ENCODE measurements at regions not wholly inside any gene's neighbourhood (a gene's known extent, or its start where the extent isn't known, plus 50 kb on each side); places are given as distances from the start of the nearest gene placed in this dataset.
A peak's percentile ranks its signal among the peaks of the same experiment; 100 is the strongest.

DNA sequence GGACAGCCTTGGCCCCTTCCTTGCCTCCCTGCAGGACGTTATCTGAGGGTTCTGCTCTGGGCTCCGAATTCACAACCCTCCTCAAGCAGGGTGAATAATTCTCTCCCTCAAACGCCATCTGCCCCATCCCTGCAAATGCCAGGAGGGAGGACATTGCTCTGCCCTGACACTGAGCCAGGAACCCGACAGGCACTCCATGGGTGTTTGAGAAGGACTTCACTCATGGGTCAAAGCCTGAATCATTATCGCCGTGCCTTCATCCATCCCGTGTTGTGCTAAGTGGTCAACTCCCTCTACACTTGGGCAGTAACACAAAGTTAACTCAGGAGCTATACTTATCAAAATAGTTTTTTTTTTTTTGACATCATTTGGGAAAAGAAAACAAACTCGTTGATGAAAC is 261.8 kb upstream of the IGF1R start:
- TF ChIP-seq, protein P1, sequence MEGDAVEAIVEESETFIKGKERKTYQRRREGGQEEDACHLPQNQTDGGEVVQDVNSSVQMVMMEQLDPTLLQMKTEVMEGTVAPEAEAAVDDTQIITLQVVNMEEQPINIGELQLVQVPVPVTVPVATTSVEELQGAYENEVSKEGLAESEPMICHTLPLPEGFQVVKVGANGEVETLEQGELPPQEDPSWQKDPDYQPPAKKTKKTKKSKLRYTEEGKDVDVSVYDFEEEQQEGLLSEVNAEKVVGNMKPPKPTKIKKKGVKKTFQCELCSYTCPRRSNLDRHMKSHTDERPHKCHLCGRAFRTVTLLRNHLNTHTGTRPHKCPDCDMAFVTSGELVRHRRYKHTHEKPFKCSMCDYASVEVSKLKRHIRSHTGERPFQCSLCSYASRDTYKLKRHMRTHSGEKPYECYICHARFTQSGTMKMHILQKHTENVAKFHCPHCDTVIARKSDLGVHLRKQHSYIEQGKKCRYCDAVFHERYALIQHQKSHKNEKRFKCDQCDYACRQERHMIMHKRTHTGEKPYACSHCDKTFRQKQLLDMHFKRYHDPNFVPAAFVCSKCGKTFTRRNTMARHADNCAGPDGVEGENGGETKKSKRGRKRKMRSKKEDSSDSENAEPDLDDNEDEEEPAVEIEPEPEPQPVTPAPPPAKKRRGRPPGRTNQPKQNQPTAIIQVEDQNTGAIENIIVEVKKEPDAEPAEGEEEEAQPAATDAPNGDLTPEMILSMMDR (IDR thresholded peaks at IDR 0.05) = no peak
- H3K27me3 Mint-ChIP-seq (ENCODE audit: low read depth in 2 of 2) = peaks cover 17 to 18% of the 10 kb centered on the region in 2 donors
- H3K36me3 Mint-ChIP-seq = no peaks in the 10 kb centered on the region
- H3K4me1 ChIP-seq (ENCODE audit: control insufficient read depth, insufficient read depth, low read length) = no peaks in the 10 kb centered on the region
- intact Hi-C loops (cut with micrococcal nuclease) = no loop called here
- 88% methylated on average over 8 of the region's 8 CpGs for WGBS (ENCODE audit: insufficient coverage)
- H3K9me3 ChIP-seq (ENCODE audit: control insufficient read depth, insufficient read depth, low read length) = no peaks in the 10 kb centered on the region
- H3K36me3 ChIP-seq (ENCODE audit: control insufficient read depth, insufficient read depth, low read length) = no peaks in the 10 kb centered on the region
- ATAC-seq (no peak), DNase-seq (no peak)
- H3K4me3 ChIP-seq (ENCODE audit: low read length) = no peak overlapping the region
- H3K27me3 ChIP-seq (ENCODE audit: control insufficient read depth, insufficient read depth, low read length) = no peaks in the 10 kb centered on the region
- no peaks in the 10 kb centered on the region for H3K9me3 Mint-ChIP-seq
- H3K27ac Mint-ChIP-seq = no peak overlapping the region
- H3K27ac ChIP-seq (ENCODE audit: low read length) = no peak overlapping the region
- no peaks in the 10 kb centered on the region for H3K4me1 Mint-ChIP-seq
- H3K4me3 Mint-ChIP-seq = no peak overlapping the region

DNA sequence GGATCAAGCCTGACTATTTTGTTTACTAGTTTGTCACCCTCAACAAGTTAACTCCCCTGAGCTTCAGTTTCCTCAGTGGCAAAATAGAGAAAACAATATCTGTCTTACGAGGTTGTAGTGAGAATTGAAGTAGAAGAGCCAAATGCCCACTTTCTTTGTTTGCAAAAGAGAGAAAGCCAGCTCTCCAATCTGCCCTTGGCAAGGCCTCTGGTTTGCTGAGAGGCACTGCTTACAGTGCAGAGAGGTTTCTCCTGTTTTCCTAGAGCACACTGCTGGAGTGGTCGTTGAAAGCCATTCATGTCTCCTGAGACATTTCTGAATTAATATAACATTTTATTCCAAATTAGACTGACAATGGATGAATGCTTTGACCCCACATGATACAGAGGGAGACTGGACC is 260.5 kb upstream of the IGF1R start:
- no peak overlapping the region for H3K4me3 ChIP-seq (ENCODE audit: low read length)
- H3K4me1 Mint-ChIP-seq = no peaks in the 10 kb centered on the region
- intact Hi-C loops (cut with micrococcal nuclease) = no loop called here
- no peak overlapping the region for H3K27ac Mint-ChIP-seq
- peaks cover 9 to 18% of the 10 kb centered on the region in 2 donors for H3K27me3 Mint-ChIP-seq (ENCODE audit: low read depth in 2 of 2)
- H3K36me3 Mint-ChIP-seq = no peaks in the 10 kb centered on the region
- DNase-seq (no peak), ATAC-seq (no peak)
- TF ChIP-seq, protein P1 (IDR thresholded peaks at IDR 0.05) = no peak
- H3K27ac ChIP-seq (ENCODE audit: low read length) = no peak overlapping the region
- H3K36me3 ChIP-seq (ENCODE audit: control insufficient read depth, insufficient read depth, low read length) = no peaks in the 10 kb centered on the region
- H3K9me3 Mint-ChIP-seq = no peaks in the 10 kb centered on the region
- H3K4me3 Mint-ChIP-seq = no peak overlapping the region
- H3K27me3 ChIP-seq (ENCODE audit: control insufficient read depth, insufficient read depth, low read length) = no peaks in the 10 kb centered on the region
- WGBS (ENCODE audit: insufficient coverage) = 76% methylated on average over 2 of the region's 2 CpGs
- H3K4me1 ChIP-seq (ENCODE audit: control insufficient read depth, insufficient read depth, low read length) = no peaks in the 10 kb centered on the region
- H3K9me3 ChIP-seq (ENCODE audit: control insufficient read depth, insufficient read depth, low read length) = no peaks in the 10 kb centered on the region

DNA sequence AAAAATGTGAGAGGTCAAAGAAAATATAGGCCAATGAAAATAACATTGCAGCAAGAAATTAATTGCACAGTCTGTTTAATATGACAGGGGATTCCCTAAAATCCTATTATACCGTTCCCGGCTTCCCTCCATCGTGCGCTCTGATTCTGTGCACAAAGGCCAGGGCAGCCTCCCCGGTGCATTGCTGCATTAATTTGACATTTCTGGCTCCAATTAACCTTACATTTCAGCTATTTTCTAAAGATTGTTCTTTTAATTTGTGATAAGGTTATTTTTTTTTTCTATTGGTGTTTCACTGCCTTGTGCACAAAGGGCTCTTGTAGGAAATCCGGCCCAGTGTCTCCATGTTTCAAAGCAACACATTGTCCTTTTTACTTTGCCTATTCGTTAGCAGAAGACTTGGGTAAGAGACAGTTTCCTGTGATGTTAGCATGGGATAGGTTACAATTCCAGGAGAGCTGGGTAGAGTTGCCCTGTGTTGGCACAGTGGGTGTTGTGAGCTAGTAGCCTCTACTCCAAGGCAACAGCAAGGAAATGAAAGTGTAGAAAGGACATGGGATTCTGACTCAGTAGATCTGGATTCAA is 257.3 kb upstream of the IGF1R start:
- no peaks in the 10 kb centered on the region for H3K27me3 ChIP-seq (ENCODE audit: control insufficient read depth, insufficient read depth, low read length)
- TF ChIP-seq, protein P1 (IDR thresholded peaks at IDR 0.05) = no peak
- H3K4me1 ChIP-seq (ENCODE audit: control insufficient read depth, insufficient read depth, low read length) = no peaks in the 10 kb centered on the region
- no peak overlapping the region for H3K4me3 Mint-ChIP-seq
- no peak for ATAC-seq
- H3K27ac Mint-ChIP-seq = no peak overlapping the region
- H3K4me1 Mint-ChIP-seq = no peaks in the 10 kb centered on the region
- H3K4me3 ChIP-seq (ENCODE audit: low read length) = no peak overlapping the region
- DNase-seq = no peak
- no peaks in the 10 kb centered on the region for H3K36me3 Mint-ChIP-seq
- H3K9me3 ChIP-seq (ENCODE audit: control insufficient read depth, insufficient read depth, low read length) = no peaks in the 10 kb centered on the region
- no peaks in the 10 kb centered on the region for H3K36me3 ChIP-seq (ENCODE audit: control insufficient read depth, insufficient read depth, low read length)
- no peaks in the 10 kb centered on the region for H3K9me3 Mint-ChIP-seq
- 90% methylated on average over 7 of the region's 7 CpGs for WGBS (ENCODE audit: insufficient coverage)
- H3K27ac ChIP-seq (ENCODE audit: low read length) = no peak overlapping the region
- H3K27me3 Mint-ChIP-seq (ENCODE audit: low read depth in 2 of 2) = peaks cover 7 to 10% of the 10 kb centered on the region in 2 donors
- intact Hi-C loops (cut with micrococcal nuclease) = no loop called here

DNA sequence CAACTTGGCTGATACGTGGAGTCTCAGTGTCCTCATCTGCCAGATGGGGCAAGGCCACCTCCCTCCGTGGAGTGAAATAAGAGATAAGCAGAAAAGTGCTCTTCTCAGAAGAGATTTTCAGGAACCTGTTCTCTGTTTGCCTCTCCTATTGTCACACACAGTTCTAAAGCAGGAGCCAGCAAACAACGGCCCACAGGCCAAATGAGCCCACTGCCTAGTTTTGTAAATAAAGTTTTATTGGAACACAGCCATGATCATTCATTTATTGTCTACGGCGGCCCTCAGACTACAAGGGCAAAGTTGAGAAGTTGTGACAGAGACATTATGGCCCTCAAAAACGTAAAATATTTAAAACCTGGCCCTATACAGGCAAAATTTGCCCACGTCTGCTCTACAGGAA is 256.8 kb upstream of the IGF1R start:
- H3K27ac ChIP-seq (ENCODE audit: low read length) = no peak overlapping the region
- intact Hi-C loops (cut with micrococcal nuclease) = no loop called here
- no peaks in the 10 kb centered on the region for H3K9me3 Mint-ChIP-seq
- TF ChIP-seq, protein P1 (IDR thresholded peaks at IDR 0.05) = no peak
- no peaks in the 10 kb centered on the region for H3K36me3 Mint-ChIP-seq
- no peaks in the 10 kb centered on the region for H3K4me1 ChIP-seq (ENCODE audit: control insufficient read depth, insufficient read depth, low read length)
- no peak overlapping the region for H3K4me3 ChIP-seq (ENCODE audit: low read length)
- no peak for DNase-seq
- no peaks in the 10 kb centered on the region for H3K4me1 Mint-ChIP-seq
- H3K4me3 Mint-ChIP-seq = no peak overlapping the region
- H3K27me3 ChIP-seq (ENCODE audit: control insufficient read depth, insufficient read depth, low read length) = no peaks in the 10 kb centered on the region
- ATAC-seq = peak in 1 of 3 donors; percentile 9
- H3K9me3 ChIP-seq (ENCODE audit: control insufficient read depth, insufficient read depth, low read length) = no peaks in the 10 kb centered on the region
- peaks cover 7% of the 10 kb centered on the region in 2 donors for H3K27me3 Mint-ChIP-seq (ENCODE audit: low read depth in 2 of 2)
- 83% methylated on average over 7 of the region's 7 CpGs for WGBS (ENCODE audit: insufficient coverage)
- H3K27ac Mint-ChIP-seq = no peak overlapping the region
- no peaks in the 10 kb centered on the region for H3K36me3 ChIP-seq (ENCODE audit: control insufficient read depth, insufficient read depth, low read length)

Measured in natural killer cell (primary cell).